ENCODE measurements at regions not wholly inside any gene's neighbourhood (a gene's known extent, or its start where the extent isn't known, plus 50 kb on each side); places are given as distances from the start of the nearest gene placed in this dataset.
"Not testable (repeated sequence)": the region's sequence is repeated elsewhere in the genome, so short reads cannot be mapped to it uniquely, and the experiment has no call there.

GRCh38 chr5:1710091-1710490 lies 89.5 kb downstream of the MRPL36 start:
- DNase-seq (ENCODE audit: low spot score); intact Hi-C loops (cut with DNase I): not testable (repeated sequence)

GRCh38 chr5:1709171-1709803 lies 90.3 kb downstream of the MRPL36 start:
- DNase-seq (ENCODE audit: low spot score), result no peak
- intact Hi-C loops (cut with DNase I), result no loop called here

DNA sequence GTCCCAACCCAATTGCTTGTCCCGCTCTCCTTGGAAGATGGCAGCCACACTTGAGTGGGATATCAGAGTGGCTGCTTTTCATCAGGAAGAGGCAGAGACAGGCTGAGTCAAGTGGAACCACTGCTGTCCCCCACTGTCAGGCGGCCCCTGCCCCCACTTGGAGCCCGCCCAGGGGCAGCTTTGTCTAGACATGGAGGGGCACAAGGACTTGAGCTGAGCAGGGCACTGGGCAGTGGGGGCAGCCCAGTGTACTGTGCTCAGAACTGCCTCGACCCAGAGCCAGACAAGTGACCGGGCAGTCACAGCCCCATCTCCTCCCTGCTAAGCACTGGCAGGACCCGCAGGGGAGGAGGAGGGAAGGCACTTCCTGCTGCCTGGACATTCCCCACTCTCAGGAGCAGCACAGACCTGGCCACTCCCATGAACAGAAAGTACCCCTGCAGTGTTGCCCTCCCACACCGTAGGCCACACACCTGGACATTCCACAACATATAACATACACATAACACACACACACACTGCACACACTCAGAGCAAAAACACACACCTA lies 91.0 kb downstream of the MRPL36 start:
- intact Hi-C loops (cut with DNase I), result no loop called here
- DNase-seq (ENCODE audit: low spot score), result no peak

GRCh38 chr5:1707467-1707866 lies 92.2 kb downstream of the MRPL36 start:
- intact Hi-C loops (cut with DNase I), result no loop called here
- DNase-seq (ENCODE audit: low spot score), result no peak

- intact Hi-C loops (cut with DNase I), result no loop called here
- DNase-seq (ENCODE audit: low spot score), result no peak
These were observed 93.2 kb downstream of the MRPL36 start for GRCh38 chr5:1706428-1706827.

DNA sequence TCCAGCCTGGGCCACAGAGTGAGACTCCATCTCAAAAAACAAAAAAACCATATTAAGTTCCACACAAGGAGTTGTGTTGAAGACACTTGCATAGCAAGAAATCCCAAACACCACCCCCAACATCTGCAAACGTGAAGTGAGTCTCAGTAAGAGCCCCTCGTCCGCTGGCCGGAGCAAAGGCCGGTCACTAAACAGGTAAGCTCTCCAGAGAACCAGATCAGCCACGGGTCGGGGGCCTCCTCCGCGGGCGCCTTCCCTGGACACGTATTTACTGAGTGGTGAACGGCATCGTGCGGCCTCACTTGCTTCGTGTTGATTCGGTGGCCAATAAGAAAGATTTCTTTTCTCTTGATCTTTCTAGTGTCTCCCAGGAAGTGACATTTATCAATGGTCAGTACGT lies 93.6 kb downstream of the MRPL36 start:
- DNase-seq (ENCODE audit: low spot score), result no peak
- intact Hi-C loops (cut with DNase I), result no loop called here

GRCh38 chr5:1704676-1705075 lies 95.0 kb downstream of the MRPL36 start:
- DNase-seq (ENCODE audit: low spot score), result no peak
- intact Hi-C loops (cut with DNase I), result no loop called here

DNA sequence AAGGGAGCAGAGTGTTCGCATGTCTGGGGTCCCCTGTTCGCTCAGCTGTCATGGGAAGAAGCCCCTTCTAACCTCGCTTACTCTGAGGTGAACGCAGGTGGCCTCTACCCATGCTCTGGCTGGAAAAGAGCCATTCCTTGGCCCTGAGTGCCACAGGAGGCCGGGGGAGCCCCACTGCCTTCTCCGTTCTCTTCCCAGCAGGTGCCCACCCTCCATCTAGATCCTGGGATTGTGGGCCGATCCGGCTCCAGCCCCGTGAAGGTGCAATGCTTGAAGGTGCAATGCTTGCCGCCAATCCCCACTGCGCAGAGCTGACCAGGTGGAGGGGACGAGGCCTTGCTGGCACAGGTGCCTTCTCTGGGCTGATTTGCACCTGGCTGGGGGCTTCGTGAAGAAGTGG lies 95.4 kb downstream of the MRPL36 start:
- intact Hi-C loops (cut with DNase I), result no loop called here
- no peak for DNase-seq (ENCODE audit: low spot score)

DNA sequence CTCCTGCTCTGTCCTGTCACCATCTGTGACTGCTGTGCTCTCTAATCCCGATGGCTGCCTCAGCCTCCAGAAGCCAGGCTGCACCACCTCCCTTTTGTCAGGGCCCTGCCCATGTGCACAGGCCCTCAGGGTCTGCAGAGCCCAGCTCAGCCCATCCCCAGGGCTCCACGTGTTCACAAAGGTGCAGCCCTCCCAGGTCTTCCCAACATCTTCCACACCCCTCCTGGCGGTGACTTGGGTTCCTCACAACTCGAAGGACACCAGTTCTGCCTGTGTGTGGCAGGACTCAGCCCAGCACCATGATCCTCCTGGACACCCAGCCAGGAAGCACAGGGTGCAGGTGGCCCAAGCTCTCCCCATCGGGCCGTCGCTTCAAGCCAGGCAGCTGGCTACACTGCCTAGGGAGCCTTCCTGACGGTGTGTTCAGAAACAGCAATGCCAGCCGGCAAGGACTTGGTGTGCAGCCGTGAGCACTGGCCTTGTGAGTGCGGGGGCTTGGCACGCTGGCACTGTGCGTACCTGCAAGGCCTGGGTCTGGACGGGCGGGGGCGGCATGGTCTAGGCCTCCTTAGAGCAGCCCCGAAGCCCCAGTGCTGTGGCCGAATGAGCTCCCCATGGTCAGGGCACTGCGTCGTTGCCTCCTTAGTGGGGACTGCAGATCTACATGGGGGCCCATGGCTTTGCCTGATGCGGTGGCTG lies 96.1 kb downstream of the MRPL36 start:
- no peak for DNase-seq (ENCODE audit: low spot score)
- intact Hi-C loops (cut with DNase I), result no loop called here

- intact Hi-C loops (cut with DNase I), result no loop called here
- no peak for DNase-seq (ENCODE audit: low spot score)
These were observed 97.3 kb downstream of the MRPL36 start for GRCh38 chr5:1702318-1702717.

DNA sequence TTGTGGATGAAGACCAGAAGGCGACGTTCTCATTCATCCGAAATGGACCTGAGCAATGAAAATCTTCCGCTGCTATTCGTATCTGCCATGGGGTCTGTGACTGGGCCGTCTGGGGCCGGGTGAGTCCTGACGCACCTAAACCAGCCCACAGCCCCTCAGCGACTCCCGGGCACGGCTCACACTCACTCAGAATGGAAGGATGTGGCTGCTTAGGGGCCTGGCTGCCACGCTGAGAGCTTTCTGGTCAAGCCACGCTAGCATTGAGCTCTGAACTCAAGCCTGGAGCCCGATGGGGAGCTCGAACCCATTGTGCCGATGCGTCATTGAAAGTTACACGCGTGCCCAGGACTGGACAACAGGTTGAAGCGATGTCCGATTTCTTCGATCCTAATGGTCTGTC lies 97.8 kb downstream of the MRPL36 start:
- intact Hi-C loops (cut with DNase I), result no loop called here
- DNase-seq (ENCODE audit: low spot score), result no peak

DNA sequence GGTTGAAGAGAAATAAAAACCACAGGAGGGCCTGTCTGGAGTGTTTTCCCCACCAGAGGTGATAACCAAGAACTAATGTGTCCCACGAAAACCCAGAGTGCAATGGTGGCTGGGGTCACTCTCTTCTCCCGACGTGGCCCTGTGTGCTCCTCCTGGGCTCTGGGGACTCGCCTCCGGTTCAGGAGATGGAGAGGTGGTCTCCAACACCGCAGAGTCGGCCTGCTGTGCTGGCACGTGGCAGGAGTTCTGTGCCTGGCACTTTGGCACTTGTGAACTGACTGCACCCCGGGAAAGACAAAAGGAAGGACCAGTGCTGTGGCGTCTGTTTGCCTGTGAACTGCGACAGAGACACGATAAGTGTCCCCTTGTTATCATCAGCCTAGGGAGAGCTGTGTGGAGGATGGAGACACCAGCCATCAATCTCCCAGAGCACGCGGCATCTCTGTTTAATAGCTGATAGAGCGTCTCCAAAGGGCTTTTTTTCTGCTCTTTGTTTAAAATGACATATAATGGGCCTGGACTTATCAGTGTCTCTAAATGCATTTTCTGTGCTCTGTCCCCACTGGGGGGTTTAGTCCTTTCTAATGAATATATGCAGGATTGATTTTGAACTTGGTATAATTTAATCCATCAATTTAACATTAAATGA lies 98.3 kb downstream of the MRPL36 start:
- intact Hi-C loops (cut with DNase I), result no loop called here
- DNase-seq (ENCODE audit: low spot score), result no peak

DNA sequence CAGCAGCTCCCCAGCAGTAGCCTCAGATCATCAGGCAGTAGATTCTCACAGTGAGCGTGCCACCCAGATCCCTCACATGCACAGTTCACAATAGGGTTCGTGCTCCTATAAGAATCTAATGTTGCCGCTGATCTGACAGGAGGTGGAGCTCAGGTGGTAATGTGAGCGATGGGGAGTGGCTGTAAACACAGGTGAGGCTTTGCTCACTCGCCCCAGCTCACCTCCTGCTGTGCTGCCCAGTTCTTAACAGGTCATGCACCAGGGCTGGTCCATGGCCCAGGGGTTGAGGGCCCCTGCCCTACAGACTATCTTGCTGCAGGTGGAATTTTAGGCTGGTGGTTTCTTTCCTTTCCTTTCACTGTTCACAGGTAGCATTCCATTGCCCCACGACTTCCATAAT lies 100.2 kb downstream of the MRPL36 start:
- DNase-seq (ENCODE audit: low spot score), result no peak
- intact Hi-C loops (cut with DNase I), result no loop called here

- intact Hi-C loops (cut with DNase I), result no loop called here
- DNase-seq (ENCODE audit: low spot score), result no peak
These were observed 100.9 kb downstream of the MRPL36 start for GRCh38 chr5:1698589-1699316.

DNA sequence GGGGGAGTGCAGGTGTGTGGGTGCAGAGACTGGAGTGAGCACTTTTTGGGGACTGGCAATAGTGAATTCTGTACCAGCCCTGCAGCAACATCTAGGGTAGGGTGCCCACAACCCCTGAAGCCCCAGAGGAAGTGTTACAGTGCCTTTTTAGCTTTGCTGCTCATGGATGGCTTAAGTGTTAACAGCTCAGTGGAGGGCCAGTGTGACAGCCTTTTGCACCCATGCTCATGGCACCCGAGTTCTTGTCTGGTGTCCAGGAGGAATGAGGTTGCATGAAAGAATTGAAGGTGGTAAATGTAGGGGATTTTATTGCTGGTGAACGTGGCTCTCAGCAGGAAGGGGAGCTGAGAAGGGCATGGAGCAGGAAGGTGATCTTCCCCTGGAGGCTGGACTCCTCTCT lies 107.3 kb downstream of the MRPL36 start:
- no peak for DNase-seq (ENCODE audit: low spot score)
- intact Hi-C loops (cut with DNase I), result no loop called here

- intact Hi-C loops (cut with DNase I), result no loop called here
- no peak for DNase-seq (ENCODE audit: low spot score)
These were observed 112.2 kb downstream of the MRPL36 start for GRCh38 chr5:1687301-1687970.

- intact Hi-C loops (cut with DNase I), result no loop called here
- DNase-seq (ENCODE audit: low spot score), result no peak
These were observed 113.4 kb downstream of the MRPL36 start for GRCh38 chr5:1686016-1686802.

DNA sequence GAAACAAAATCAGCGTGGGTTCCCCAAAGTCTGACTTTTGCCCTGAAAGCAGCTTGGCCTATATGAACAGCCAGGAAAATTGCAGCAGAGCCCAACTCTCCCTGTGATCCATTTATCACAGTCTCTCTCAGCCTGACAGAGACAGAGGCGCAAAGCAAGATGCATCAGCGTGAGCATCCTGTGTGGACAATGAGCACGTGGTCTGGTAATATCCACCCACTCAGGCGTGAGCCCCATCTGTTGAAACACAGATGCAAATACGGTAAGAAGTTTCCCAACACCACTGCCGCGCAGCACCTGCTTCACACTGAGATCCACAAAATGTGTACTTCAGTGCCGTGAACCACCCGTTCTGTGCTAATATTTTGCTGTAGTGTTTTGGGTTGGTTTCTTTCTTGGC lies 114.6 kb downstream of the MRPL36 start:
- DNase-seq (ENCODE audit: low spot score), result no peak
- intact Hi-C loops (cut with DNase I), result no loop called here

GRCh38 chr5:1681955-1682354 lies 117.7 kb downstream of the MRPL36 start:
- DNase-seq (ENCODE audit: low spot score), result no peak
- intact Hi-C loops (cut with DNase I), result no loop called here
